SK-N-MC (cell line): ENCODE measurements at regions not wholly inside any gene's neighbourhood (a gene's known extent, or its start where the extent isn't known, plus 50 kb on each side); places are given as distances from the start of the nearest gene placed in this dataset.

Experiments used
- EZH2 ChIP-seq: fragments of 200-600 bp; sonication (generic); IDR thresholded peaks from one replicate; pipeline ENCODE4 v1.6.1; 2017; ENCODE audit warnings: antibody characterized with exemption
- FOXP2 ChIP-seq: optimal IDR thresholded peaks from 2 replicates; pipeline ENCODE3; 2011; ENCODE audit warnings: mild to moderate bottlenecking, moderate library complexity; ENCODE audit not compliant: insufficient read depth; ENCODE audit errors: extremely low read length, control extremely low read depth
- POLR2AphosphoS5 ChIP-seq: IDR thresholded peaks from 2 replicates; pipeline ENCODE4 v1.6.1; 2012; ENCODE audit warnings: mild to moderate bottlenecking, low read depth, low read length, borderline replicate concordance

- TF ChIP-seq POLR2AphosphoS5: no peak
- TF ChIP-seq EZH2: no peak
- TF ChIP-seq FOXP2: no peak
Measured at GRCh38 chr3:187804120-187804744, 59.0 kb upstream of the BCL6 start.
